K562 (cell line): ENCODE measurements at regions not wholly inside any gene's neighbourhood (a gene's known extent, or its start where the extent isn't known, plus 50 kb on each side); places are given as distances from the start of the nearest gene placed in this dataset.

Experiments
- ATAC-seq: fragments of 200-7000 bp; cut with Tn5 transposase; 3 replicates; pipeline ENCODE4 v1.9.1; 2020; ENCODE audit warnings: moderate library complexity
- BruUV-seq: library from RNA; stranded (reverse); fragments of 400-500 nt; replicated peaks from 2 replicates; lab custom pipeline; 2021; lab: Mats Ljungman, UMichigan
- CTCF ChIA-PET: fragments of 300-600 bp; formaldehyde crosslinking; extraction: SDS; loops from one replicate; lab custom pipeline; 2021; ENCODE audit warnings: low intra/inter-chr PET ratio; lab: Yijun Ruan, JAX
- POLR2A ChIA-PET: fragments of 300-600, 350-650 bp; sonication (Branson Sonifier 250); formaldehyde crosslinking; extraction: SDS; loops from one replicate; lab custom pipeline; 2021; ENCODE audit warnings: antibody characterized with exemption, inconsistent platforms; lab: Yijun Ruan, JAX
- DNase-seq, 4 experiments: peaks; one replicate each; pipeline versions ENCODE4 v3.0.0 to v3.0.0-alpha.2; 2011 to 2018; ENCODE audit warnings: low spot score in 3 of 4, mixed read lengths in 3 of 4; ENCODE audit errors: extremely low read depth in 1 of 4
- FAIRE-seq: peaks from 2 replicates; lab custom pipeline; 2011; peaks lifted over from hg19 to GRCh38; lab: Jason Lieb, UNC
- H2AFZ ChIP-seq: 2 replicates; pipeline ENCODE4 v1.6.0; 2011; ENCODE audit warnings: low read depth, low read length, control low read depth, inconsistent platforms
- H3K27ac ChIP-seq: fragments of 200-600 bp; 3 replicates; pipeline ENCODE4 v1.8.0; 2011; ENCODE audit warnings: low read depth, mild to moderate bottlenecking, control low read depth, inconsistent platforms, low read length, moderate library complexity, mixed read lengths; ENCODE audit errors: extremely low read depth
- H3K27me3 ChIP-seq, 2 experiments: fragments of 300-600 bp in 1 of 2; 2 replicates in 1 of 2; 3 replicates in 1 of 2; pipeline versions ENCODE4 v1.6.0 to v1.8.0; 2011; ENCODE audit warnings: inconsistent platforms in 2 of 2, low read length in 2 of 2, mild to moderate bottlenecking in 1 of 2, mixed read lengths in 1 of 2, moderate library complexity in 1 of 2; ENCODE audit not compliant: control insufficient read depth in 2 of 2, insufficient read depth in 2 of 2
- H3K36me3 ChIP-seq: fragments of 300-600 bp; 3 replicates; pipeline ENCODE4 v1.8.0; 2011; ENCODE audit warnings: mild to moderate bottlenecking, low read length, inconsistent platforms; ENCODE audit not compliant: control insufficient read depth, insufficient read depth
- H3K4me1 ChIP-seq, 2 experiments: fragments of 200-600 bp in 1 of 2; replicated peaks in 1 of 2; 2 replicates in 1 of 2; 3 replicates in 1 of 2; pipeline versions ENCODE4 v1.5.1 to v1.8.0; 2011; ENCODE audit warnings: inconsistent platforms in 2 of 2, low read length in 2 of 2, mild to moderate bottlenecking in 1 of 2, mixed read lengths in 1 of 2, moderate library complexity in 1 of 2; ENCODE audit not compliant: control insufficient read depth in 2 of 2, insufficient read depth in 2 of 2
- H3K4me2 ChIP-seq: 2 replicates; pipeline ENCODE4 v1.6.1; 2011; ENCODE audit warnings: low read length, control low read depth, inconsistent platforms, mixed read lengths; ENCODE audit not compliant: insufficient read depth
- H3K4me3 ChIP-seq: fragments of 200-600 bp; sonication (generic), shearing (Covaris generic); 2 replicates; pipeline ENCODE4 v1.5.1; 2016; ENCODE audit warnings: control low read depth, inconsistent platforms
- H3K79me2 ChIP-seq: fragments of 200-600 bp; 3 replicates; pipeline ENCODE4 v1.8.0; 2011; ENCODE audit warnings: low read length, inconsistent platforms; ENCODE audit not compliant: control insufficient read depth, insufficient read depth
- H3K9ac ChIP-seq, 2 experiments: 2 replicates each; pipeline versions ENCODE4 v1.6.0 to v1.6.1; 2011; ENCODE audit warnings: low read depth in 2 of 2, low read length in 2 of 2, control low read depth in 1 of 2, inconsistent platforms in 1 of 2, mild to moderate bottlenecking in 1 of 2, mixed read lengths in 1 of 2; ENCODE audit not compliant: insufficient read depth in 1 of 2
- H3K9me1 ChIP-seq: one replicate; pipeline ENCODE4 v1.6.0; 2011; ENCODE audit warnings: inconsistent platforms, mild to moderate bottlenecking, low read length, moderate library complexity; ENCODE audit not compliant: control insufficient read depth, insufficient read depth
- H3K9me3 ChIP-seq: replicated peaks from 2 replicates; pipeline ENCODE4 v1.5.1; 2011; ENCODE audit warnings: low read depth, low read length, inconsistent platforms; ENCODE audit not compliant: control insufficient read depth, insufficient read depth
- H4K20me1 ChIP-seq: replicated peaks from 2 replicates; pipeline ENCODE4 v1.6.1; 2011; ENCODE audit warnings: low read length, inconsistent platforms, mixed read lengths; ENCODE audit not compliant: control insufficient read depth, insufficient read depth
- CREBBP ChIP-seq: IDR thresholded peaks from one replicate; pipeline ENCODE4 v1.6.1; 2012; ENCODE audit warnings: low read depth, mild to moderate bottlenecking, control low read depth, inconsistent platforms, low read length
- ELF4 ChIP-seq: fragments of 450-650 bp; formaldehyde crosslinking; IDR thresholded peaks from 2 replicates; pipeline ENCODE4 v1.4.0; 2022; ENCODE audit warnings: missing genetic modification characterization
- GATAD2A ChIP-seq: fragments of 450-650 bp; IDR thresholded peaks from 2 replicates; pipeline ENCODE4 v1.6.1; 2017
- HEY1 ChIP-seq: fragments of 250-450 bp; sonication (Bioruptor Pico); IDR thresholded peaks from 2 replicates; pipeline ENCODE4 v1.5.0; 2020; ENCODE audit warnings: mild to moderate bottlenecking, moderate library complexity, borderline replicate concordance
- KLF6 ChIP-seq: fragments of 250-450 bp; sonication (Bioruptor Pico); IDR thresholded peaks from 2 replicates; pipeline ENCODE4 v1.4.0; 2020; ENCODE audit warnings: mild to moderate bottlenecking, moderate library complexity, borderline replicate concordance
- NFATC3 ChIP-seq: fragments of 450-650 bp; IDR thresholded peaks from 2 replicates; pipeline ENCODE4 v1.6.1; 2017; ENCODE audit warnings: mild to moderate bottlenecking
- OTX1 ChIP-seq: fragments of 450-650 bp; formaldehyde crosslinking; IDR thresholded peaks from 2 replicates; pipeline ENCODE4 v1.4.0; 2022; ENCODE audit warnings: mild to moderate bottlenecking
- SNRNP70 ChIP-seq: fragments of 200-400 bp; formaldehyde crosslinking; optimal IDR thresholded peaks from 2 replicates; pipeline ENCODE3; 2017; ENCODE audit warnings: low read depth, low read length
- TGIF2 ChIP-seq: sonication (generic); formaldehyde crosslinking; IDR thresholded peaks from 2 replicates; pipeline ENCODE4 v1.8.1; 2022; ENCODE audit warnings: mild to moderate bottlenecking, missing genetic modification reagents, moderate library complexity
- ZC3H11A ChIP-seq: IDR thresholded peaks from 2 replicates; pipeline ENCODE4 v1.6.1; 2012; ENCODE audit warnings: low read depth, low read length, improper control_type of control experiment
- ZFX ChIP-seq: sonication (generic); formaldehyde crosslinking; IDR thresholded peaks from 2 replicates; pipeline ENCODE4 v1.8.0; 2022; ENCODE audit warnings: mild to moderate bottlenecking, missing genetic modification reagents, moderate library complexity
- ZNF134 ChIP-seq: fragments of 250-450 bp; sonication (Bioruptor Pico); conservative IDR thresholded peaks from 2 replicates; pipeline ENCODE4 v1.4.0; 2020
- ZNF431 ChIP-seq: sonication (generic); formaldehyde crosslinking; IDR thresholded peaks from 2 replicates; pipeline ENCODE4 v1.8.0; 2022; ENCODE audit warnings: mild to moderate bottlenecking, missing genetic modification reagents
- ZNF695 ChIP-seq: fragments of 450-650 bp; formaldehyde crosslinking; IDR thresholded peaks from 2 replicates; pipeline ENCODE4 v1.4.0; 2020; ENCODE audit warnings: mild to moderate bottlenecking, moderate library complexity
- ZNF707 ChIP-seq: fragments of 250-450 bp; sonication (Bioruptor Pico); conservative IDR thresholded peaks from 2 replicates; pipeline ENCODE4 v1.8.0; 2022; ENCODE audit warnings: inconsistent platforms, mild to moderate bottlenecking, moderate library complexity
- WGBS: fragments of 100-300 bp; shearing (Covaris generic); methylation state at CpG from one replicate; pipeline ENCODE4 v1.1.6; 2016; ENCODE audit warnings: low coverage, mixed read lengths; ENCODE audit not compliant: insufficient coverage; ENCODE audit errors: missing lambda C conversion rate; 5-methylcytosine and 5-hydroxymethylcytosine counted together
- in situ Hi-C: fragments of 300-500 bp; cut with MboI; formaldehyde crosslinking; loops from 4 replicates; pipeline ENCODE4 v1.15.0; 2018; ENCODE audit warnings: inconsistent platforms, mixed read lengths
- intact Hi-C: fragments of 100-400 bp; cut with micrococcal nuclease; formaldehyde crosslinking; loops from 2 replicates; pipeline ENCODE4 v1.14.2; 2022
- TF ChIP-seq, protein P1 (sequence below): fragments of 250-450 bp; sonication (Bioruptor Pico); IDR thresholded peaks from 2 replicates; pipeline ENCODE4 v1.4.0; 2020; ENCODE audit warnings: mild to moderate bottlenecking
- TF ChIP-seq, protein P2 (sequence below): fragments of 450-650 bp; IDR thresholded peaks from 2 replicates; pipeline ENCODE4 v1.6.1; 2018; ENCODE audit not compliant: partially characterized antibody
- TF ChIP-seq, protein P3 (sequence below): fragments of 450-650 bp; IDR thresholded peaks from 2 replicates; pipeline ENCODE4 v1.6.1; 2016; ENCODE audit warnings: missing biosample characterization, missing genetic modification characterization

DNA sequence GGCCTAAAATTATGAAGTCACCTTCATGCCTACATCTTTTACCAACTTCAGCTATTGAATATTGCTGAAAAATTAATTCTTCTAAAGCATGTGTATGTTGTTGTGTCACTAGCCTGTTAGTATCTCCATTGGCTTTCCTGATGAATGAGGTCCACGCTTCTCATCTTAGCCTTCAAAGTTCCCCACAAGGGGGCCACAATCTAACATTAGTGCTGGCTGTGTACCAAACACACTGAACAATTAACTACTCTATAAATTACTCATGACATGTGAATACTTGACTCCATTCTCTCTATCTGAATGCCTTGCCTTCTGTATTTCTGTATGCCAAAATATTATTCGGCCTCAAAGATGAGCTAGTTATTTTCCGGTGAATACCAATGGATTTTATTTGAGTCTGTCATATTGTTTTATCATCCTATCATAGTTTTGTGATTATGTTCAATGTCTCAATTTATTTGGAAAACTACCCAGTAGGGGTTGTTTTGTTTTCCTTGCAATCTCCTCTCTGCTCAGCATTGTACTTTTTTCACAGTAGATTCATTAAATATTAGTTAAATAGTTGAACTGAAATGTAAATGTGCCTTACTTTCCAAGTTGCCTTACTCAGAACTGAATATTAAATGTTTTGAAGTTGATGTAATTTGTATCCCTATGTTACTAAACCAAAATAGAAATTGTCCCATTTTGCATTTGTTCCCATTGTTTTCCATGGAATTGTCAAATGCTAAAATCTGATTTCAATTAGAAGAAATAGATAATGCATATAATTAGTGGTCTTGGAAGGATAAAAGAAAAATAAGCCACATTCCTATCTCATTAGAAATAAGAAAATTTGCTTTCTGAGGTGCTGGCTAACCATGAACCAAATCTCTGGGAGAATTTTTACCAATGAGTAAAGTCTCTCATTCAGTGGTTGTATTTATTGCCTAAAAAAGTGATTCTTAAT is 208.4 kb upstream of the COL3A1 start:
- Histone ChIP-seq H3K4me2 (no peak overlapping the region), H3K79me2 (no peaks in the 10 kb centered on the region), H4K20me1 (no peaks in the 10 kb centered on the region), H2AFZ (no peak overlapping the region), H3K9me1 (no peaks in the 10 kb centered on the region), H3K9ac (no peak overlapping the region), H3K27me3 (no peaks in the 10 kb centered on the region), H3K9me3 (no peaks in the 10 kb centered on the region), H3K36me3 (no peaks in the 10 kb centered on the region), H3K4me1 (no peaks in the 10 kb centered on the region), H3K4me3 (no peak overlapping the region), H3K27ac (no peak overlapping the region)
- ChIA-PET CTCF (no interaction called here), POLR2A (no interaction called here)
- ATAC-seq, result no peak
- DNase-seq, result peak in 2 of 4 experiments; percentile 2
- in situ Hi-C loops, result no loop called here
- FAIRE-seq, result no peak
- WGBS, result 0% methylated on average over 3 of the region's 3 CpGs
- BruUV-seq, result no TSS peak
- intact Hi-C loops, result no loop called here
- TF ChIP-seq, protein P1, sequence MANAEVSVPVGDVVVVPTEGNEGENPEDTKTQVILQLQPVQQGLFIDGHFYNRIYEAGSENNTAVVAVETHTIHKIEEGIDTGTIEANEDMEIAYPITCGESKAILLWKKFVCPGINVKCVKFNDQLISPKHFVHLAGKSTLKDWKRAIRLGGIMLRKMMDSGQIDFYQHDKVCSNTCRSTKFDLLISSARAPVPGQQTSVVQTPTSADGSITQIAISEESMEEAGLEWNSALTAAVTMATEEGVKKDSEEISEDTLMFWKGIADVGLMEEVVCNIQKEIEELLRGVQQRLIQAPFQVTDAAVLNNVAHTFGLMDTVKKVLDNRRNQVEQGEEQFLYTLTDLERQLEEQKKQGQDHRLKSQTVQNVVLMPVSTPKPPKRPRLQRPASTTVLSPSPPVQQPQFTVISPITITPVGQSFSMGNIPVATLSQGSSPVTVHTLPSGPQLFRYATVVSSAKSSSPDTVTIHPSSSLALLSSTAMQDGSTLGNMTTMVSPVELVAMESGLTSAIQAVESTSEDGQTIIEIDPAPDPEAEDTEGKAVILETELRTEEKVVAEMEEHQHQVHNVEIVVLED (CRISPR knock-in tag), result no peak
- TF ChIP-seq ZC3H11A (no peak), TGIF2 (CRISPR knock-in tag) (no peak), GATAD2A (no peak), SNRNP70 (no peak), NFATC3 (no peak), ZNF134 (CRISPR knock-in tag) (no peak), CREBBP (no peak), HEY1 (CRISPR knock-in tag) (no peak), ELF4 (CRISPR knock-in tag) (no peak), ZNF695 (no peak), KLF6 (no peak), OTX1 (CRISPR knock-in tag) (no peak), ZNF431 (CRISPR knock-in tag) (no peak), ZNF707 (CRISPR knock-in tag) (no peak), ZFX (no peak)
- TF ChIP-seq, protein P2, sequence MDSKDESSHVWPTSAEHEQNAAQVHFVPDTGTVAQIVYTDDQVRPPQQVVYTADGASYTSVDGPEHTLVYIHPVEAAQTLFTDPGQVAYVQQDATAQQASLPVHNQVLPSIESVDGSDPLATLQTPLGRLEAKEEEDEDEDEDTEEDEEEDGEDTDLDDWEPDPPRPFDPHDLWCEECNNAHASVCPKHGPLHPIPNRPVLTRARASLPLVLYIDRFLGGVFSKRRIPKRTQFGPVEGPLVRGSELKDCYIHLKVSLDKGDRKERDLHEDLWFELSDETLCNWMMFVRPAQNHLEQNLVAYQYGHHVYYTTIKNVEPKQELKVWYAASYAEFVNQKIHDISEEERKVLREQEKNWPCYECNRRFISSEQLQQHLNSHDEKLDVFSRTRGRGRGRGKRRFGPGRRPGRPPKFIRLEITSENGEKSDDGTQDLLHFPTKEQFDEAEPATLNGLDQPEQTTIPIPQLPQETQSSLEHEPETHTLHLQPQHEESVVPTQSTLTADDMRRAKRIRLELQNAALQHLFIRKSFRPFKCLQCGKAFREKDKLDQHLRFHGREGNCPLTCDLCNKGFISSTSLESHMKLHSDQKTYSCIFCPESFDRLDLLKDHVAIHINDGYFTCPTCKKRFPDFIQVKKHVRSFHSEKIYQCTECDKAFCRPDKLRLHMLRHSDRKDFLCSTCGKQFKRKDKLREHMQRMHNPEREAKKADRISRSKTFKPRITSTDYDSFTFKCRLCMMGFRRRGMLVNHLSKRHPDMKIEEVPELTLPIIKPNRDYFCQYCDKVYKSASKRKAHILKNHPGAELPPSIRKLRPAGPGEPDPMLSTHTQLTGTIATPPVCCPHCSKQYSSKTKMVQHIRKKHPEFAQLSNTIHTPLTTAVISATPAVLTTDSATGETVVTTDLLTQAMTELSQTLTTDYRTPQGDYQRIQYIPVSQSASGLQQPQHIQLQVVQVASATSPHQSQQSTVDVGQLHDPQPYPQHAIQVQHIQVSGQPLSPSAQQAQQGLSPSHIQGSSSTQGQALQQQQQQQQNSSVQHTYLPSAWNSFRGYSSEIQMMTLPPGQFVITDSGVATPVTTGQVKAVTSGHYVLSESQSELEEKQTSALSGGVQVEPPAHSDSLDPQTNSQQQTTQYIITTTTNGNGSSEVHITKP, result no peak
- TF ChIP-seq, protein P3, sequence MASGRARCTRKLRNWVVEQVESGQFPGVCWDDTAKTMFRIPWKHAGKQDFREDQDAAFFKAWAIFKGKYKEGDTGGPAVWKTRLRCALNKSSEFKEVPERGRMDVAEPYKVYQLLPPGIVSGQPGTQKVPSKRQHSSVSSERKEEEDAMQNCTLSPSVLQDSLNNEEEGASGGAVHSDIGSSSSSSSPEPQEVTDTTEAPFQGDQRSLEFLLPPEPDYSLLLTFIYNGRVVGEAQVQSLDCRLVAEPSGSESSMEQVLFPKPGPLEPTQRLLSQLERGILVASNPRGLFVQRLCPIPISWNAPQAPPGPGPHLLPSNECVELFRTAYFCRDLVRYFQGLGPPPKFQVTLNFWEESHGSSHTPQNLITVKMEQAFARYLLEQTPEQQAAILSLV (tag), result no peak
